Stimulated activated CD4-positive, alpha-beta T cell treated with anti-CD3 and anti-CD28 coated beads, Interleukin-2, amount 100 ng/mL, for 24 hours (primary cell): ENCODE measurements at regions not wholly inside any gene's neighbourhood (a gene's known extent, or its start where the extent isn't known, plus 50 kb on each side); places are given as distances from the start of the nearest gene placed in this dataset.

Experiments used
- DNase-seq, 2 donors: peaks; one replicate each; pipeline ENCODE4 v3.0.0-alpha.2; 2020

DNA sequence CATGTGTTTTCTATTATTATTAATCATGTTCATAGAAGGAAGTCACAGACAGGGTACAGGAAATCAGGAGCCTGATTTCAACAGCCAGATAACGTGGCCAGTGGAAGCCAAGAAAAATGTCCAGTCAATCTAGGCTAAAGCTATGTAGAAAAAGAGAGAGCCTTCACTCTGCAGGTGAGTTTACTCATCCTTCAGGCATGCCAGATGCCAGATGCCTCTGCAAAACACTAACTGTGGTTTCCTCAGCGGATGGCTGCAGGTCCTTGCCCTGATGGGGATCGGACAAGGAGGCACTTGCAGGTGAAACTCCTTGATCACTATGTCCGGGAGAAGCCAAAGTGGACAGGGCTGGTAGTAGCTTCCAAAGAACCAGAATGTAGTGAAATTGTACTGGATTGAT is 962.3 kb upstream of the RAG2 start:
- DNase-seq, result no peak

- DNase-seq, result no peak
These were observed 960.7 kb upstream of the RAG2 start for GRCh38 chr11:37558619-37559210.

DNA sequence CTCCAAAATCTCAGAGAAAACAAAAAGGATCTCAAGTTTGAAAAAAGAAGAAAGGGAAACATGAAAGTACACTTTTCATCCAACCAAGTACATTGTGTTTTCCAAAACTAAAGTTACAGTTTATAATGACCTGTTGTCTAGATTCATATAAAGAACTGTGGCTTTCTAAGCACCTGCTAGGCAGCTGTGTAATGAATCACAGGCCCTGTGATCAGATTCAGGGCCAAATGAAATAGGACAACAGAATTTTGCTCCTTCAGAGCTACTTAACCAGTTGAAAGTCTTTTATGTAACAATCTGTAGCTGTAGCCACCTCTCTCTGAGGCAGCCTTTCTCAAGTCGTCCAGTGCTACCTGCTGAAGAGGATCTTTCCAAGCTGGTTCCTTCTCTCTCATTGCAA is 960.0 kb upstream of the RAG2 start:
- no peak for DNase-seq

GRCh38 chr11:37552284-37552683 is 954.2 kb upstream of the RAG2 start:
- DNase-seq, result no peak

- DNase-seq, result no peak
These were observed 946.5 kb upstream of the RAG2 start for GRCh38 chr11:37544491-37544890.

DNA sequence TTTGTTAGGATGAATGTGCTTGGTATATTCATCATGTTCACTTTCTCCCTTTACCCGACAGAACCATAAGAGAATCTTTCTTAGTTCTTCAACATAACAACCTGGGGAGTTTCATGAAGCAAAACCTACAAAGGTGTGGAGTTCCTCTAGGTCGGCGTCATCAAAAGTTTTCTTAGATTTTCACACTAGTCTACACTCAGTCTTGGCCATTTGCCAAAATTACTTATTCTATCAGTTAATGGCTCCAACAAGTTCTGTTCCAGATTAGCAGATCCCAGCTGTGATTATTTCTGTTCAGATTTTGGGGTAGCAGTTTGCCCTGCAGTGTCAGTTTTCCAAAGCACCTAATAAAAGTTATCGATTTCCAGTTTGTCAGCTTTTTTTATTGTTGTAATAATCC is 935.8 kb upstream of the RAG2 start:
- no peak for DNase-seq

DNA sequence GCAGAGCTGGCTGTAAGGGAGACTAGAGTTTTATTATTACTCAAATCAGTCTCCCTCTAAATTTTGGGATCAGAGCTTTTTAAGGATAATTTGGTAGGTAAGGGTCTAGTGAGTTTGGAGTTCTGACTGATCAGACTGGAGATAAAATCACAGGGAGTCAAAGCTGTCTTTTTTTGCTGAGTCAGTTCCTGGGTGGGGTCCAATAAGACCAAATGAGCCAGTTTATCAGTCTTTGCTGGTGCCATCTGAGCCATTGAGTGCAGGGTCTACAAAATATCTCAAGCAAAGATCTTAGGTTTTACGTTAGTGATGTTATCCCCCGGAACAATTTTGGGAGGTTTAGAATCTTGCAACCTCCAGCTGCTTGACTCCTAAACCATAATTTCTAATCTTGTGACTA is 935.1 kb upstream of the RAG2 start:
- DNase-seq, result no peak

GRCh38 chr11:37532271-37532670 is 934.2 kb upstream of the RAG2 start:
- DNase-seq, result no peak

DNA sequence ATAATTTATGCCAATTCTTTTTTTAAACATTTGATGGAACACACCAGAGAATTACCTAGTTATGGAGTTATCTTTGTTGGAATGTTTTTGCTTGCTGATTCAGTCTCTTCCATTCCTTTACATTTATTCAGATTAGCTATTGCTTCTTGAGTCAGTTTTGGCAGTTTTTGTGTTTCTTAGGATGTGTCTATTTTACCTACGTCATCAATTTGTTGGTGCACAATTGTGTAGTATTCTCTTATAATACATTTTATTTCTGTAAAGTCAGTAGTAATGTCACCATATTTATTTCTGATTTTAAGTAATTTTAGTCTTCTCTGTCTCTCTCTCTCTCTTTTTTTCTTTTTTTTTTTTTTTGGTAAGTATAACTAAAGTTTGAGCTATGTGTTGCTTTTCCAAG is 929.5 kb upstream of the RAG2 start:
- no peak for DNase-seq

- DNase-seq, result no peak
These were observed 927.3 kb upstream of the RAG2 start for GRCh38 chr11:37525336-37525735.

GRCh38 chr11:37519781-37520180 is 921.7 kb upstream of the RAG2 start:
- DNase-seq, result no peak

- DNase-seq, result no peak
These were observed 914.2 kb upstream of the RAG2 start for GRCh38 chr11:37512156-37512780.

- DNase-seq, result no peak
These were observed 913.4 kb upstream of the RAG2 start for GRCh38 chr11:37511425-37511933.

DNA sequence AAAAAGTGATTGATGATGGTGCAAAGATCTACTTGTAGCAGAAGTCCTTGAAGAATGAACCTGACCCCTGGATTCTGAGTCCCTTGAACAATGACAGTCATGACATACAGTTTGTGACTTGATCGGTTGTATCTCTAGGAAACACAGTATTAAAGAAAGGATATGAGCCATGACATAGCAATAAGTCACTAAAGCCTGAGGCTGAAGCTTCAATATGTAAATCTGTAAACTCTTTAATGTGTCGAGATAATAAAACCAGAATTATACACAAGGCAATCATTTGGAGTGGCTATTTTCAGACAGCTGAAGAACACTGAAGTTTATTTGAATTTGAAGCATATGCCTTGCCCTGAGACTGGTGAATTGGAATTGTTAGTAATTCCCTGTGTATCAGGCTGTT is 911.5 kb upstream of the RAG2 start:
- DNase-seq, result no peak

DNA sequence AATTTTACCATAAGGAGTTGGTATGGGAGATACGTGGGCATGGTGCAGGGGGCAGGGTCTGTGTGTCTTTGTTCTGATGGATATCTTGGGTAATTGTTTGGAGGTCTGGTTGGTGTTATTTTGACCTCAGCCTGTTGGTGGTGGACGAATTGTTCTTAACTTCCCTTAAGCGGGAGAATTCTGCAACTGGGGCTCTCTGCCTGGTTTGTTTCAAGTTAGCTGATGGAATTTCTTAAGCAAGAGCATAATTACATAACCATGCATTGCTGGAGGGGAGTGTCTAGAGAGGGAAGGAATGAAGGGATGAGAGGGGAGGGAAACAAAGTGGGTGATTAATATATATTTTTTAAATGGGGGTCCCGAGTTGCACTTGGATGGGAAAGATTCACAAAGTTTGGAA is 908.5 kb upstream of the RAG2 start:
- no peak for DNase-seq

GRCh38 chr11:37505406-37505805 is 907.4 kb upstream of the RAG2 start:
- no peak for DNase-seq

GRCh38 chr11:37504921-37505320 is 906.9 kb upstream of the RAG2 start:
- no peak for DNase-seq

GRCh38 chr11:37504060-37504611 is 906.1 kb upstream of the RAG2 start:
- DNase-seq, result no peak

GRCh38 chr11:37503411-37504059 is 905.5 kb upstream of the RAG2 start:
- DNase-seq, result no peak

- DNase-seq, result no peak
These were observed 904.2 kb upstream of the RAG2 start for GRCh38 chr11:37502202-37502601.

GRCh38 chr11:37500425-37500824 is 902.4 kb upstream of the RAG2 start:
- no peak for DNase-seq

GRCh38 chr11:37497326-37497725 is 899.3 kb upstream of the RAG2 start:
- DNase-seq, result no peak

DNA sequence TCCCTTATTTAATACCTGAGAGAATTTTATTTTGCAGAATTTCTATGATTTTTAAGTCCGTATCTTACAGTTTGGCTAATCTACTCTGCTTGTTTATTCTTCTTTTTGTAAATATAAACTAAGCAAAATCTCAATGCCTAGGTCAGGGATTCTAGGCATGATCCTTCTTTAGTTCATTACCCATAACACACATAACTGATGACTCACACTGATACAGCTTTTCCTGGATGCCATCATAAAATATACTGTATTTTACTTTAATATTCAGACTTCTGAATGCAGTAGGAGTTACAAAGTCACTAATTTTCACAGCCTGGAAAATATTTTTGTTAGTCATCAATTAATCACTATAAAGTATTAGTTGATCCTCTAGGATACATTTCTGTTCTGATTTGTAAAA is 898.2 kb upstream of the RAG2 start:
- DNase-seq, result no peak

DNA sequence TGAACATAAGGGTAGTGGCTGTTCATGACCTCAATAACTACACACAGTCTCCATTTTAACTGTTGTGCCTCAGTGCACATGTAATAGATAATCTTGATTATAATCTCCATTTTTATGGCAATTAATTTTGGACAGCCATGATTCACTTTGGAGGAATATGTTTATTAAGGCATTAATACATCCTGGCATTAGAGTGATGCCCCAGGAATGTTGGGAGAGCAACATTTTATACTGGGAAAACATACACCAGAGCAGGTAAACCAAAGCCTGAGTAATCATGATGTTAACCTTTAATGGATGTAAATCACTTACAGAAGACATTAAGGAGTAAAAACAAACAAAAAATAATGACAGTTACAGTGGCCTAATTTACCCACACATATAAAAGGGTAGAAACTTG is 886.3 kb upstream of the RAG2 start:
- DNase-seq, result no peak
